IPS-NIHi7 (cell line): ENCODE measurements at regions not wholly inside any gene's neighbourhood (a gene's known extent, or its start where the extent isn't known, plus 50 kb on each side); places are given as distances from the start of the nearest gene placed in this dataset.

ENCODE experiments used
- DNase-seq: peaks from one replicate; pipeline ENCODE4 v3.0.0; 2012; ENCODE audit warnings: mixed read lengths; ENCODE audit errors: extremely low spot score

DNA sequence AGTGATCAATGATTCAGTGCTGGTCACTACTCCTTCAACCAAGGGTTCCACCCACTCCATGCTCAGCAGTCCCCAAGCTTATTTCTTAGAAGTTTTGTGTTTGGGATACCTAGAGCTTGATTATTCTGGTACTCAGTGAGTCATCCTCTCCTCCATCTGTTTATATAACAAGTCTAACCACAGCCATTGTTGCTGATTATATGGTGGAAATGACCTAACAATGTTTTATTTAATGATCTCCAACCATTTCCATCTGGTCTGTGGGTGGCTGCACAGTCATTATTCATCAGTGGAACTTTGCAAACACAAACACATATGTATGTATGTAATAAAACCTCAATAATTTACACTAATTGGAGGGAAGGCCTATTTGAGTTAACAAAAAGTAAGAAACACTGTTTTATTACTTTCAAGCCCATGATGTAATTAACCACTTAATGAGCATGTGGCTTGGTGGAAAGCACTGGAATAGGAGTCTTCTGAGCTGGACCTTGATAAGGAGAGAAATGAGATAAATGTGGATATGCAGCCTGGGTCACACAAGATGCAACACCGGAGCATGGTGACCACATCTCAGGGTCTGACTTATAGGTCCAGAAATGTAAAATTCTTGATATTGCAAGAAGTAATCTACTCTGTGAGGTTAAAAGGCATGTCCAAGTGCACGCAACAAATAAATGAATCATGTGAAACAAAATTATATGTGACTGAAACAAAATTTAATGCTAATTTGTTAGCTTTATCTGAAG lies 99.0 kb upstream of the WLS start:
- no peak for DNase-seq

DNA sequence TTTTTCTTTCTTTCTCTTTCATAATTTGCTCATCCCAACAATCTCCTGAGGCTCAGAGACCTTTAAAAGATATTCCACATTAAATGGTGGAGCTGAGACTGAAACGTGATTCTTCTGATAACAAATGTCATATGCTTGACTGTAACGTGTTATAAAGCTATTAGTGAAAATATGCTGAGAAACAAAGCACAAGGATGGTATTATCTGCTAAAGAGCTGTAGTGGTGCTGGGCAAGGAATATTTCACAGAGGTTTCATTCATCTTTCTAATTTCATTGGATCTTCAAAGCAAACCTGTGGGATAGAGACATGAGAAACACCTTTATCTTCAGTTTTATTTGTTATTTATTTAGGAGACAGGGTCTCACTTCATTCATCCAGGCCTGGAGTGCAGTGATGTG lies 98.1 kb upstream of the WLS start:
- no peak for DNase-seq

DNA sequence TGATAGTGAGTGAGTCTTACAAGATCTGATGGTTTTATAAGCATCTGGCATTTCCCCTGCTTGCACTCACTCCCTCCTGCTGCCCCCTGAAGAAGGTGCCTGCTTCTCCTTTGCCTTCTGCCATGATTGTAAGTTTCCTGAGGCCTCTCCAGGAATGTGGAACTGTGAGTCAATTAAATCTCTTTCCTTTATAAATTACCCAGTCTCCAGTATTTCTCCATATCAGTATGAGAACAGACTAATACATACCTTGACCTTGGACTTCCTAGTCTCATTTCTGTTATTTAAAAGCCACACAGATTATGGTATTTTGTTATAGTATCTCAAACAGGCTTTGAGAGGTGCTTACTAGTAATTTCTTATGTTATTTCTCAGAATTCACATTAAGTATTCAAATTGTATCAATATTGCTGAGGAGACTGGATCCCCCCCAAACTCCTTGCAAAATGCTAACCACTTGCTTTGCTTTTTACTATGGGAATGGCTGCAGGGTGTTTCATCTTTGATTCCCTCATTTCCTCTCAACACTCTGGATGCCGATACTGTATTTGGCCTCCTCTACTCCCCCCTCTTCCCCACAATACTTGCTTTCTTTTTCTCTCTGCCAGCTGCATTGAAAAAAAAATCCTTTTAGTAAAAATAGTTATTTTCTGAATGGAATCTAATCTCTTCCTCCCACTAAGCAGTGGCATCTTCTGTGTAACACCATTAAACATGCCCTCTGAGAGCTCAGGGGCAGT lies 96.9 kb upstream of the WLS start:
- no peak for DNase-seq

DNA sequence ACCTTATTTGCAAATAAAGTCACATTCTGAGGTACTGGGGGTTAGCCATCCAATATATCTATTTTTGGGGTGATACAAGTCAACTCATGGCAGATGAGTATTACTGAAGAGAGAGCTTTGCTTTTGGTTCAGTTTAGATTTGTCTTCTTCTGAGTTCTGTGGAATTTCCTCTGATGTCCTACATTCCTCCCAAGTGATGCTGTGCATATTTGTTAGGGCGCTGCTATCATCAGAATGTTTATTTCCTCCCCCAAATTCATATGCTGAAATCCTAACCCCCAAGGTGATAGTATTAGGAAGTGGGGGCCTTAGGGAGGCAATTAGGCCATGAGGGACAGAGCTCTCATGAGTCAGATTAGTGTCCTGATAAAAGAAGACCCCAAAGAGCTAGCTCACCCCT lies 96.2 kb upstream of the WLS start:
- DNase-seq = no peak

DNA sequence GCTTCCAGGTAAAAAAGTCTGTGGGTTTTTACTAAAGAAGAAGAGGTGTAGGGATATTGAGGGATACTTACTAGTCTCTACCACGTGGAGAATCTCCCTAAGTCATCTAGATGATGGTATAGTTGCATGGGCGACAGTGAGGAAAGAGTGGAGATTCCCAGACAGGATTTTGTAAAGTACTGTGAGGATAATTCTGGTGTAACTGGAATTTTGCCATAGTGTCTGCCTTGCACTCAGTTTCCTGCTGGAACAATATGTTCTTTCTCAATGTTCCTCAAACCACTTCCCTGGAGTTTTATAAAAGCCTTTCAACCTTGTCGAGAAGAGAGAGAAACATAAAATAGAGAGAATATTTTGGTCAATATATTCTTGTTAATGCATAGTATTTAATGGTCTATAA lies 95.1 kb upstream of the WLS start:
- no peak for DNase-seq

DNA sequence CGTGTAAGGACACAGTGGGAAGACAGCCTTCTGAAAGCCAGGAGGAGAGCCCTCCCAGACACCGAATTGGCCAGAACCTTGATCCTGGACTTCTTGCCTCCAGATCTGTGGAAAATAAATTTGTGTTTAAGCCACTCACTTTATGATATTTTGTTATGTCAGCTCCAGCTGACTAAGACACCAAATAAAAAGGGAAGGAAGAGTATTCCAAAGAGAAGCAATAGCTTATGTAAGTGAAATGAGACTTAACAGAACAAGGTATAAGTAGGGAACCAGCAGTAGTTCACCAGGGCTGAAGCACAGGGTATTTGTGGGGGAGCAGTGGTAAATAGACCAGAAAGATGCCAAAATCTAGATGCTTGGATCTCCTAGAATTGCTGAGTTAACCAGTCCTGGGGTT lies 94.2 kb upstream of the WLS start:
- no peak for DNase-seq

DNA sequence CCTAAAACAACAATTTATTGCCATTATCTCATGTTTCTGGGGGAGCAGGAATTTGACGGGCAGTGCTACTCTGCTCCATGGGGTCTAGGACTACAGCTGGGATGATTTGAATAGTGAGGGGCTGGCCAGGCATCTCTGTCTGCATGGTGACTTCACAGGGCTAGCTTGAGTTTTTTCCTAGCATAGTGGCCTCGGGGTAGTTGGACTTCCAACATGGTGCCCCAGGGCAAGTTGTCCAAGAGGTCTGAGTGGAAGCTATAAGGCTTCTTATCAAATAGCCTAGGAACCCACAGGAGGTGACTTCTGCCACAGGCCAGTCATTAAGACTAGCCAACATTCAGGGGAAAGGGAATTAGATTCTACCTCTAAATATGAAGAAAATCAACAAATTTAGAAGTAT lies 92.0 kb upstream of the WLS start:
- no peak for DNase-seq

DNA sequence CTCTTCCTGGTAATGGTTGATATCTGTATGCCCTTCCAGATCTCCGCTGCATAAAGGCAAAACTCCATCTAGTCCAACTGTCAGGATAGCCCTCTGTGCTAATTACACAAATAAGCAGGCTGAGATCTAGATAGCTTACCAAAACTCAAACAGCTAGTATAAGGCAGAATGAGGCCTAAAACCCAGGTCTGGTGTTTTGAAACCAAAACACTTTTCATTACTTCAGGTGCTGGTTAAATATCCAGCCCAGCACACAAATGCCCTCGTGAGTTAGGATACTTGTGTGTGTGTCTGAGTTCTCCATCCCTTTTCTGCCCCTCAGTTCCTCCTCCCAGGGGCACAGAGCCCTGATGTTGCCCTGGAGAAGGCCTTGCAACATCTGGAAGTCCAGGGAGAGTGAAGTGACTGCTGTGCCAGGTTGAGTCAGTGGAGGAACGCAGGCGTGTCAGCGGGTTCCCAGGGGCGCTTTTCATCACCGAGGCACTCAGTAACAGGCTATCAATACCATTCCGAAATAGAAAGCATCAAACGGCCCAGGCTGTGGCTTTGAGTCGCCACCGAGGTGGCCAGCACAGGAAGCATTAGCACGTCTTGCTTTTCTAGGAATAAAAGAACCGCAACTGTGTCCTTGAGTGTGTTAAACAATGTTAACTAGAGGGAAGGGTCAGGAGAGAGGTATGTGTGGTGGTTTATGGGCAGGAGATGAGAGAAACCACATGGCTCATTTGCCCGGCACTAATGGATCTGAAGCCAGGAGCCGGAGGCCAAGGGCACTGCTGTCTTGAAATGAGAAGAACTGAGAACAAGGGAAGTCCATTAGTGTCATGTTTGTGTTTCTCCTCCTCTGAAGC lies 90.7 kb upstream of the WLS start:
- no peak for DNase-seq

DNA sequence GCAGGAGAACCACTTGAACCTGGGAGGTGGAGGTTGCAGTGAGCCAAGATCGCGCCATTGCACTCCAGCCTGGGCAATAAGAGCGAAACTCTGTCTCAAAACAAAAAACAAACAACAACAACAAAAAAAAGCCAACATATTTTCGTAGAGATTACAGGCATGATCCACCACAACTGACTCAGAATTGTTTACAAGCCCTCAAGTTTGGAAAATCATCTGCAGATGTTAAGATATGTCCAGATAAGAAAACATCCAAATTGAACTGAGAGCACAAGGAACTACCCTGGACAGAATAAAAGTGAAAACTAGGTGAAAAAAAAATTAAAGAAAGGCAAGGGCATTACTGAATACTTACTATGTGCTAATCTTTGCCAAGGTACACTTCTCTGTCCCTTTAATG lies 89.8 kb upstream of the WLS start:
- no peak for DNase-seq

DNA sequence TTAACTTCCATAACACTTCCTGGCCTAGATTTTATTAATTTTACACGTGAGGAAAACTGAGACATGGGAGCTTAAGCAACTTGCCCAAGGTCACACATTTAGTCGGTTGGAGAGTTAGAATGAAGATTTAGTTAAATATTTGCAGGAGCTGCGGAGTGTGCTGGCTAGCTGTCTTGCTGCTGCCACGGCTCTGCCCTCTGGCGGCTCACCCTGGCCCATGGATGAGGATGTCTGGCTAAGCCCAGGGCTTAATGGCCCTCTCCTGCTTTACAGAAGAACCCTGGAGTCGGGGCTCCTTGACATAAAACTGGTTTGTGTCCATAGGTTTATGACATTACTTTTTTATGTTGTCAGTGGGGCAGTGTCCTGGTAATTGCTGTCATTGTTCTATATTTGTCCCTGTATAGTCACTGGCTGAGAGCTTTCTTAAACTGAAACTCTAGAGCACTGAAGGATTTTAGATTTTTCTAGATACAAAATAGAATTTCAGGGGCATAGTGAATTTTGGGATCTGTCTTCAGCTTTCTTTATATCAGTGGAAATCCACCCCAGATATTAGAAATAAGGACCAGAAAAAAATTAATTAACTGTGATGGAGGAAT lies 88.9 kb upstream of the WLS start:
- peak; percentile 83 for DNase-seq

DNA sequence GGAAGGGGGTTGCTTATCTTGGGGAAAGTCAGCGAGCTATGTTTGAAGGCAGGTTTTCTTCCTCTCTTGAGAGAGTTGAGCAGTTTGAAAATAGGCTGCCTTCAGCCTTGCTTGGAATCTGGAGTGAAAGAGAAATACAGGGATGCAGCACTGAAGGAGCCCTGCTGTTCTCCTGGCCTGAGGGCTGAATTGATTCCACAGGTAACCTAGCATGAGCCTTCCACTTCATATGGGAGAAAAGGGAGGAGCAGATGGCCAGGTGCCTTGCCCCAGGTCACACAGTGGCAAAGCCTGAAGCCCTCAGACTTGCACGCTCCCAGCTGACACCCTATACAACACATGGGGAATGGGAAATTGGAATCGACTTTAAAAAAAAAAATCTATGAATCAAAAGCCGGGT lies 88.0 kb upstream of the WLS start:
- DNase-seq = peak; percentile 43

DNA sequence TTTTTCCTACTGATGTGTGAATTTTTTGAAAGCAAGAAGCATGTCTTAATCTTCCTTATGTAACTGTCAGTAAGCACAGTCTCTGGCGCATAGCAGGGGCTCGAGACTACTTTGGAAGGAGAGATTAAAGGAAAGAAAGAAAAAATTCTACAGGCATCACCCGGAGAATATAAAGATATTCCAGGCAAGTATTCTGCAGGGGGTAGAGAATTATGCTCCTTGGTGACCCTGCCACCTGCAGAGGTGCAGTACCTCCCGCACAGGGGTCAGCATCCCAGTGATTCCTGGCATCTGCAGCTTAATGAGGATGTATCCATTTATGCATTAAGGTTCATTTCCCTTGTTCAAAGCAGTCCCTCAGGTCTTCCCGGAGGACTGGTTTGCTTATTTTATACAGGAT lies 87.6 kb upstream of the WLS start:
- no peak for DNase-seq

DNA sequence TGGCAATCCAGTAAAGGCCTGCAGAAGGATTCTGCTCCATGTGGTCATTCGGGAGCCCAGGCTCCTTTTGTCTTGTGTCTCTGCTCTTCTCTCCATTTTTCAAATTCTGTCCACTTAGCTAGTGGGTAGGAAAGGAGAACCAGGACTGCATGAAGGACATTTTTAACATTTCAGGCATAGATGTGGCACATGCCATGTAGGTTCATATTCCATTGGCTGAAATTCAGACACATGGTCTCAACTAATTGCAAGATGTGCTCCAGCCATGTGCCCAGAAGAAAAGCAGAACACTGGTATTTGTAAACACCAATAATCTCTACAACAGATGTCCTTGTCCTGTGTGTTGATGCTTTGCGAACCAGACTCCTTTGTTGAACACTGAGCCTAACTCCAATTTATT lies 85.2 kb upstream of the WLS start:
- no peak for DNase-seq

DNA sequence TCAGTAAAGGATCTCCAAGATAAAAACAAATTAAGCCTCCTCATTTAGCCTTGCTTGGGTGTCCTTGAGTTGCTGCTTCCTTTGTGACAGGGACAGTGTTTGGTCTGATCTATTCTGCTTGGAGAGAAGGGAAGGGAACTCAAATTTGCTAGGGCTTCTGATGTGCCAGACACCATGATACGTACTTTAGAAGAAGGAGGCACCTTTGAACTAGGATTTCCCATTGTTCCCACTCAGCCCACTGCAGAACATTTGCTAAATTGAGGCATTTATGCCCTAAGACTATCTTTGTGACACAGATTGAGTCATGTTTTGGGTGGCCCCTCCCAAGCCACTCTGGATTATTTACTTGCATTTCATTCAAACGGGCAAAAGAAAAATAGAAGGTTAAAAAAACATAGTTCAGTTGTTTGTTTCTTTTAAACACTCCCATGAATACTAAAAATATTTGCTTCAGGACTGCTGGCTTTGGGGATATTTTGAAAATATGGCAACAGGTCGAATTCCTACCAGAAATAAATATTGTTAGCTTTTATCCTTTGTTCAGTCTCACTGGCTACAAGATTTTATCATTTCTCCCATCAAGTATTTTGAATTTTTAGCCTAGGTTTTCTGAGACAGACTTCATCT lies 81.9 kb upstream of the WLS start:
- DNase-seq = no peak

DNA sequence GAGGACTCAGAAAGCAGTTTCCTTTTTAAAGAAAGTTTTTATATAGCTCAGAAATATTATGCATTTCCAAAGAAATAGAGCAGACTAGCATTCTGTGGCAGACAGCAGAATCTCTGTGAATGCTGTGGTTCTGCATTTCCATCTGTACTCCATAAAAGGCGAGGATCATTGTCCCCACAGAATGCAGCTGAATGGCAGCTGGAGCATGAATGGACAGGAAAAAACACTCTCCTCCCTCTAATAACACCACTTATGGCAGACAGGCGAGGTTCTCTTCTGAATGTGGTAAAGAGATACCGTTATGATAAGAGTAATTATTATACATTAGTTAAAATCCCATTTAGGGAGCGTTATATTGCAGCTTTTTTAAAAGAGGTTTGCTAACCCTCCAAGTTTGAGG lies 81.4 kb upstream of the WLS start:
- DNase-seq = no peak

DNA sequence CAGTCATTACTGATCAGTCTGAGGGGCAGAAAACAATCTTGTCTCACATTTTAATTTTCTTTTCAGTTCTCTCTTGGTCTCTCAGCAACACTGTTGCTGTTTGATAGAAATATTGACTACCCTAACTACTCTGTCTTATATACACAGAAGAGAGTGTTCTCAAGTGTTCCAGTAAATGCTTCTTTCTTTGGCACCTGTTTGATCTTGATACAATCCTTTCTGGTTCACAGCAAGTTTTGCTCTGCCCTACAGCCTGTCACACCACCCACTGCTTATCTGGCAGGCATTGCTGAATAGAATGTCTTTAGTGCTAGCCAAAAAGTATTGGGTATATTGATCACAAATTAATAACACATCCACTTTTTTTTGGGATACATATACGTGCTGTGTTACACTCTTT lies 75.7 kb upstream of the WLS start:
- no peak for DNase-seq

DNA sequence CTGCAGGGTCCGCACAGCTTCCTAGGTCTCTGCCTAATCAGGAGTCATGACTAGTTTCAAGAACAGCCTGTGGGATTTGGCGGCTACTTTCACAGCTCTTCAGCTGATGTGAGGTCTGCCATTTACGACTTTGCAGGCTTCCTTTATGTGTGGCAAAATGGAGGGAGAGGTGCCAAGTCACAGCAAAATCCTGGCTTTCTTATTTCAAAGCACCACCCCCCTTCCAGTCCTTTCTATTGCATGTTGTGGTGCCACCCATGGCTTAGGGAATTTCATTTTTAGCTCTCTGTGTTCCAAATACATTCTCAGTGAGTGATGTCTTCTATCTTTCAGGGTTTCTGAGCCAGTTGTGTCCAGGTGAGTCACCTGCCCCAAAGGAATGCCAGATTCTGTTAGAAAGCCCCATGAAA lies 75.1 kb upstream of the WLS start:
- DNase-seq = no peak

DNA sequence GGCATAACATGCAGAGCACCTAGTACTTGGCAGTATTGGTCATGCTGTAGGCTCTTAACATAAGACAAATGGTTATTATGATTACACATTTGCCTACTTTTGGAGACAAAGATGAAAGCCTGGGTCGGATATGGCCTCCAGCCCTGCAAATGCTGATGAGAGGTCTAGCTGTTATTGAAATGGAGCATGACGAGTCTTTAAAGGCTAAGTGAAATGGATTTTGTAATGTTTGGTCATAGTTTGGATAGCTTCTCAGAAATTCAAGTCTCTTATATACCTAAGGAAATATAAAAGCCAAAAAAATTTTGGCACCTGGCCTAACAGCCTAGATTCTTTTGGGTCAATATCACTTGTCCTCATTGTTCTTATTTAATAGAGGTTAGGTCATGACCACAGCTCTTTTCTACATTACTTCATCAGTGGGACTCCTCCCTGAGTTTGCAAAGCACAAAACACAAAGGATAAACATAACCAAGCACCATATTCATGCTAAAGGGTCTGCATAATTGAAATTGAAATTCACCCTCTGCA lies 69.2 kb upstream of the WLS start:
- no peak for DNase-seq

DNA sequence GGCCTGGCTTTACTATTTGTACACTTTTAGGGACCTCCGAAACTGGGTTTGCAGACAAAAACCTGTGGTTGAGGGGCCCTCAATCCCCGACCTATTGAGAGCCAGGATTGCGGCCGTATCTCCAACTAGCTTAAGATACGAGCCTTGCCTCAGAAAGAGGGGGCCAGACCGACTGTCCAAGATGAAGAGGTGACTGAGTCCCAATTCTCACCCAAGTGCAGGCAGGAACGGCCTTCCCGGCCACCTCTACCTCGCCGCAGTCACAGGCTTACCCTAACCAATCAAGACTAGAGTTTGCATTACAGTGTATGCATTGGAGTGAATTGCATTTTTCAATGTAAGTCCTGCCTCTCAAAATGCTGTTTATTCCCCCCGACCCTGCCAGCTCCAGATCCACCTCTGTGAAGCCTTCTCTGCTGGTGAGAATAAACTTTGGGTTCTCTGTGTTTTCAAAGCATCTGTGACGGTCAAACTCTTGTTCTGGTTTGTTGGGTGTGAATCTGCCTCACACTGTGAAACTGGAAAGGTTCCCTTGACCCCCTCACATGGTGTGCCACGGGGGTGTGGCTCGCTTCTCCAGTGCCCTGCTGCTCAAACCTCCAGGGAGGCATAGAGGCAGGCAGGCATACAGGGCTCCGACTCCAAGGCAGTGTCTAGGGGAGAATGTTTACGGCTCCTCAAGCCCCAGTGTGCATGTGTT lies 62.2 kb upstream of the WLS start:
- DNase-seq = peak; percentile 33

DNA sequence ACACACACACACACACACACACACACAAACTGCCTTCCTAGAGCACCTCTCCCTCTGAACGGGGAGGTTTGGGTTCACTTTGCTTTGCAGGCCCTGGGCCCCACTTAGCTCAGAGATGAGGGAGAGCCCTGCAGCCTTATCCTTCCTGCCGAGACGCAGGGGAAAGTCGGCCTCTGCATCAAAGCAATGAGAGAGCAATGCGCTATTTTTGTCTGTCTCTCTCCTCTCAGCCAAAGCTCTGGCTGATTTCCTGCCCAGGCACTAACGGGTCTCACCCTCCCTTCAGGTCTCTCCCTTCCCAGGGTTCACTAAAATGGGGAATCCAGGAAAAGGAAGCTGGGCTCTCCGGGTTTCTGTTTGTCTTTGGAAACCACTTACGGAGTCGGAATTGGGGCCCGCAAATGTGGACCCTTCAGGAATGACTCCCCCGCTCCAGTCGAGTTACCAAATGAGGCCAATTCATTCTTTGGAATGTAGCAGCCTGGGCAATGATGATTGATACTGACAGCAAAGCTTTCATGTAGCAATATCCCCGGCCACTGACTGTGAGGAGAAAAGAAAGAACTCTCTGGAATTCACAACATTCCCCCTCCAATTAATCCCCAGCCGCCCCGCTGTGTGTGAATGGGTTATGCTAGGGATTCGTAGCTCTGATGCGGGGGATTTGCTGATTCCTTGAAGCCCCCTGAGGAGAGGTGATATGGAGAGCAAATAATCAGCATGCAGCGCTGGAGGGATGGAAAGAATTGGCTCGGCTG lies 61.5 kb upstream of the WLS start:
- DNase-seq = peak; percentile 79
